GM21367 (cell line): ENCODE measurements at regions not wholly inside any gene's neighbourhood (a gene's known extent, or its start where the extent isn't known, plus 50 kb on each side); places are given as distances from the start of the nearest gene placed in this dataset.
"Not testable (repeated sequence)": the region's sequence is repeated elsewhere in the genome, so short reads cannot be mapped to it uniquely, and the experiment has no call there.

Experiments
- ATAC-seq: cut with Tn5 transposase; IDR thresholded peaks from one replicate; pipeline ENCODE4 v1.9.1; 2021; ENCODE audit not compliant: unreplicated experiment

DNA sequence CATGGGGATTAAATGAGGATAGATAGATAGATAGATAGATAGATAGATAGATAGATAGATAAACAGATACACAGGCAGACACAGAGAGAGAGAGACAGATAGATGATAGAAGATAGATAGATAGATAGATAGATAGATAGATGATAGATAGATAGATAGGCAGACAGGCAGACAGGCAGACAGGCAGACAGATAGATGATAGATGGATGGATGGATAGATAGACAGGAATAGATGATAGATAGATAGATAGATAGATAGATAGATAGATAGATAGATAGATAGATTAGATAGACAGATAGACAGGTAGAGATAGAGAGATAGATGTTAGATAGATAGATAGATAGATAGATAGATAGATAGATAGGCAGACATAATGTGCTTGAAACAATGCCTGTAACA, 137.3 kb downstream of the MED10 start:
- ATAC-seq, result not testable (repeated sequence)

DNA sequence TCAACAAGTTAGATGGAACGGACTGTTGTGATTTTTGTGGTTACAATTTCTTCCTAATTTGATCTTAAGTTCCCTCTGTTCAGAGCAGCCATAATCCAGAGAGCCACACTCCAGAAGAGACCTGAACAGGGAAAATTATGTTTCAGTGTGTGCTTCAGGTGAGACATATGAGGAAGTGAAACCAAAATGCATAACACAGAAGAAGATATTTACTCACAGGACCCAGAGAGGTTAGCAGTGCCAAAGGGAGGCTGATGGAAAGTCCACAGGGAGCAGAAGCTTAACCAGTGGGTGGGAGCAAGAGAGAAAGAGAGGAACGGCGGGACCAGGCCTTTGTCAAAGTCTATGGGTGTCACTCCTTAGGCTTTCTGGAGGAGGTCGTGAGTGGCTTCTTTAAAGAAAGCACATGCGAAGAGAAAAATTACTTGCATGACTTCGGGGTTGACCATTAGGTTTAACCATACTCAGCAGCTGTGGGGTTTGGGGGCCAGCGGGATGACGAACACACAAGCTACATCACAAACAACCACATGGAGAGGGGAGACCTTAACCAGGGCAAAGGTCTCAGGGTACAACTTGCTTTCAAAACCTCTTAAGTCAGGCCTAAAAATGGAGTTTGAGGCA, 141.4 kb downstream of the MED10 start:
- peak; percentile 90 for ATAC-seq

DNA sequence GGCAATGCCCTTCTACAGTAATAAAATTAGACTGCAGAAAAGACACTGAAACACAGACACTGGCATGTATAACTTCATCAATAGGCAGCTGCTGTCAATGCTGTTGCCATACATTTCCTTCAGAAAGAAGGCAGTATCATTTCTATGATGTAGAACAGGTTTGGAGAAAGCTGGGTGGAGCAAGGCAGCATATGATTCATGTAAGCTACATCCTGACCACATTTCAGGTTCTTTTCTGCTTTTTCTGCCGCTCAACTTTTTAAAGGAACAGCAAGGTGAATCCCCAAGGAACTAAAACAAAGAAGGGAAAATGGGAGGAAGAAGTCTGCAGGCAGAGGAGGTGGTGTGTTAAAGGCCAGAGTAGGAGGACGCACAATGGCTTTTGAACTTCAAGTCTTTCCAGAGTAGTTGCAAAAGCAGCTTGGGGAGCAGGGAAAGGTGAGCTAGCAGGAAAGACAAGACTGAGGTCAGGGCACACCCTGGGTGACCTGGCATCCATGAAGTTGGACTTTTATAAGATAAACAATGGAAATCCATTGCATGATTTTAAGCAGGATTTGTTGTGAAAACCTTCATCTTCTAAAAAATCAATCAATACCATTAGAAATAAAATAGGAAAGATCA, 142.1 kb downstream of the MED10 start:
- no peak for ATAC-seq

DNA sequence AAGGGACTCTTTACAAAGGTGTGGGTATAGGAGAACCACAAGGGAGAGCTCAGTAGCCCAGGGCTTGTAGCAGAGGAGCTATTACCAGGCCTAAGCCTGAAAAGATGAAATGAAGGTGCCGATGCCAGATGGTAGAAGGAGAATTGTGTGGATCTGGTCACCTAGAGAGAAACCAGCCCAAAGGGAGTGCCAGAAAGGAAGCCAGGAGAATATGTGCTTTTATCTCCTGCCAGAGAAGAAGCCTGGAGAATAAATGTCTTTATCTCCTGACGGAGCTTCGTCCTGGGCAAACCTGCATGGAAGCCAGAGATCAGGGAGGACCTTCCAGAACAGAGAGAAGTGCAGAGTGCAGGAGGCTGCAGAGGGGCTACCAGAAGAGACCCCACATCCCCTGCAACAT, 142.6 kb downstream of the MED10 start:
- ATAC-seq, result no peak

DNA sequence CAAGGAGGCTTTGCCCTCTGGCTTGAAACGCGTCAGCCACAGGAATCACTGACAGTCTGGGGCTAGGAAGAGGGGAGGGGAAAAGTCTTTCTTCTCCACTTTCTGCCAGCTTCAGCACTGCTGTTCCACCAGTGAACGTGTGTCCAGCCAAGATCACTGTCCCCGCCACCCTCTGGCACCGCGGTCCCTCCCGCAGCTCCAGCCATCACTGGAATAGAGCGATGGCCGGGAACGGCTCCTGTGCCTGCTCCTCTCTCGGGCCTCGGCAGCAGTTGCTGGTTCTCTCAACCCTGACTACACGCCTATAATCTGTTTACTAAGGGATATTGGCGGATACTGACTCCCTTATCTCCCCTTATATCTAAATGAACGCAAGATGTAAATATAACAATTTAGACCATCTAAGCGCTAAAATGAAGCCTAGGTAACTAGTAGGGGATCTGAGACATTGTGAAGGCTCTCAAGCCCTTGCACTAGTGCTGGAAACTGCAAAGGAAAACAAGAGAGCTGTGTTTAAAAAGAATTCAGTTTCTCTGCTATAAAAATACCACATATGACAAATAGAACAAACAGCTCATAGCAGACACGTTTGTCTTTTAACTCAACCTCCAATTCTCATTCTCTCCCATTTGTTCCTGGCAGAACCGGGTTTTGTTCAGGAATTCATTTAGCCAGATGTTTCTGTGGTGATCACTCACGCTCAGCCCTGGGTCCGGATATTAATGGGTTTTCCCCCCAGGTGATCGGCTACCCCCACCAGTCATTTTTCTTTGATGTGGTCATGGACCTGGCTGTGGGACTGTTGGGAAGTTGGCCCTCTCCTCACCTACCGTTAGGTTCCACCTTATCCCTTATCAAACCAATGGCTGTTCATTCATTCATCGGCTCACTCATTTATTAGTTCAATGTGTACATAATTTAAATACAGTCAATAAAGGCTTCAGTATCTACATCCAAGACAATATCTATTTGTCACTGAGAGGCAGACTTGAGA, 149.8 kb downstream of the MED10 start:
- no peak for ATAC-seq

DNA sequence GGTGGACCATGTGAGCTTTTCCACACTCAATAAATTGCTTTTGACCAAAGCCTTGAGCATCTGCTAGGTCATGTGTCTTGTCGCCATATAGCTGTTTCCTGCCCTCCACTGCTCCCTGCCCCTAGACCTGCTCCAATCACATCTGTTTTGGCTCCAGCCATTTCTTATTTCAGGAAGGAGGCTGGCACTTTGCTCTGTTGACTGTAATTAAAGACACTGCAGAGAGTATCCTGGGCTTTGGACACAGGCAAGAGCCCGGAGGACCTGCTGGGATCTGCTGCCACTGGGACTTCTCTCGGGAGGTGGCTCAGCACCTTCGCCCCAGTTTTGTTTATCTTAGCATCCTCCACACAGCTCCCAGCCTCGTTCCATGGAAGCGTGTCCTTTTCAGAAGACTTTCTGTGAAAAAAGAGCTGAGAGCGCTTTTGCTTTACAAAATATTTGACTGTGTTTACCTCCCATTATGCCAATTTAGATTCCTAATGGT, 153.2 kb downstream of the MED10 start:
- ATAC-seq, result no peak

DNA sequence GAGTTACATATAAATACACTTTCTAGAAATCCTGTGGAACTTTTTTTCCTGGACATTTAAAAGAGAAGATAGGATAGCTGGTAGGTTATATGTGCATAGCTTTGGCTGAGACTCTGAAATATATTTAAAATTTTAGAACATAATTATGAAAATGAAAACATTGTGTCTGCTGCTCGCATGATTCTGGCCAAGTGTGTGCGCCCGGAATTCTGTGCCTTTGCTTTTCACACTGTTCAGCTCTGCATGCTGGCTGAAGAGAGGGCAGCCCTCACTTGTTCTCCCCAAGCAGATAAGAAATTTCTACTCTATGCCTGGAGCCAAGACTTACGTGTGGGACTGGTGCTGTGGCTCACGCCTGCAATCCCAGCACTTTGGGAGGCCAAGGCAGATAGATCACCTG, 153.9 kb downstream of the MED10 start:
- ATAC-seq, result no peak

DNA sequence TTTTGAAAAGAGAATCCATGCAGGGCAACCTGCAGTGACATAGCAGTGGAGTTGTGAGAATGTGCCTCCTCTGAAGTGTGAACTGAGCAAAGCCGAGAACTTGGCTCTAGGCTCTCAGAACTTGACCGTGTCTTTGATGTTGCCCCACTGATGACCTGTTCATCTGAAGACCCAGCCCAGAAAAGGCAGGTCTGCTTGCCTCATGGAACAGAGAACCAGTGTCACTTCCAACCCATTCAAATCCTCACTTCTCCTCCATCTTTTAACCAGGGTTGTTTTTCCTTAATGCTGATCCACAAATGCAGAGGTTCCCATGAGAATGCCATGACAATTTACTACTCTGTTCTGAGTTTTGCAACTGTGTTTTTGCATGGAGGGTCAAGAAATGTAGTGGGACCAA, 155.4 kb downstream of the MED10 start:
- ATAC-seq, result no peak

DNA sequence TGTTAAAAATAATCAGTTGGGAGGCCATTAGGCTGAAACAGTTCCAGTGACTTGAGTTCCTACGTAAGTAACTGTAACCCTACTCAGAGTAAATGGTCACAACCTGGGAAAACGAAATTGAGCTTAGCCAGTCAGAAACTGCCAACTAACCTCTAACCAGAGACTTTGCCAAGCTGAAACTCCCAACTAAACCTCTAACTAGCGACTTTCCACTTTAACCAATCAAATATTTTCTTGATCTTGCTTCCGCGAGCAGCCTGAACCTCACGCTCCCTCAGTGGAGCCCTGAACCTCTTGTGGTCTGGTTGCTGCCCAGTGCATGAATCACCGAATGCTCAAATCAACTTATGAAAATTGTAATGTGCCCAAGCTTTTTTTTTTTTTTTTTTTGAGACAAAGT, 156.2 kb downstream of the MED10 start:
- ATAC-seq, result no peak

DNA sequence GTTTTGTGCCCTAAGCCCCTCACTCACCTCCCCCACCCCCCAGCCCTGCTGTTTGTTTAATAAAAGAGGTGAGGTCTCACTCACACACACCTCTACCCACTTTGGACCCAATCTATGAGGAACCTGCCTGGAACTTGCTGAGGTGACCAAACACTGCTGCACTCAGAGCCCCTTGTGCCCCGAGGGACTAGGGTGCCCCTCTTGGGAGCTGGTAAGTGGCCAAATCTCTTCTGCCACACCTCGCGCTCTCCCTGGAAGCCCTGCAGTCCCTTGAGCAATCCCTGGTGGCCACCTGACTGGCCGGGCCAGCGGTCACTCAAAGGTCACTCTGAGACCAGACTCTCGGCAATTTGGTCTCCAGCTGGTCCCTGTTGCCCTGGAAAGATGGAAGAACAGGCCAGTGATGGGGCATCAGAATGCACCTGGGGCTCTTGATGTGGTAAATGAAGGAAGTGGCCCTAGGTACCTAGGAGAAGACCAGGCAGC, 157.2 kb downstream of the MED10 start:
- no peak for ATAC-seq

DNA sequence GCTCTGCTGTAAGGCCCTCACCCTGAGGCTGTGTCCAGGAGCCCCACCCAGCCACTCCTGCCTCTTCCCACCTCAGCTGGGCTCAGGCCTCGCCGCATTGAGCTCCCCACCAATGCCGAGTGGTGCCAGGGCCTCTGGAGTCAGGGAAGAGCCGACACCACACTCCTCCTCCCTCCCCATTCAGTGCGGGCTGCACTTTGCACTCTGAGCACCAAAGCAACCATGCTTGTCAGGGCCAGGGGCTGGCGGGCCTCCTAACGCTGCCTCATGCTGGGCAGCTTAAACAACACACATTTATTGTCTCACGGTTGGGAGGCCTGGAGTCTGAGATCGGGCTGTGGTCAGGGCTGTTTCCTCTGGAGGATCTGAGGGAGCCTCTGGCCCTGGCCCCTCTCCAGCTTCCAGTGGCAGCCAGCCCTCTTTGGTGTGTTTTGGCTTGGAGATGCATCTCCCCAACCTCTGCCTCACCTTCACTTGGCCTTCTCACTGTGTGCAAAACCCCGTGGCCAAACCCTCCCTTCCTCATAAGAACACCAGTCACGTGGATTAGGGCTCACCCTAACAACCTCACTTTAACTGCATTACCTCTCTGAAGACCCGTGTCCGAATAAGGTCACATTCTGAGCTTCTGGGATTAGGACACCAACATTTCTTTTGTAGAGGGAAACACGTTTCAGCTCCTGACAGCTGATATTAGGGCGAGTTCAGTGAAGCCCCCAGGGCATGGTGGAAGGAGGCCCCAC, 157.8 kb downstream of the MED10 start:
- ATAC-seq, result no peak

DNA sequence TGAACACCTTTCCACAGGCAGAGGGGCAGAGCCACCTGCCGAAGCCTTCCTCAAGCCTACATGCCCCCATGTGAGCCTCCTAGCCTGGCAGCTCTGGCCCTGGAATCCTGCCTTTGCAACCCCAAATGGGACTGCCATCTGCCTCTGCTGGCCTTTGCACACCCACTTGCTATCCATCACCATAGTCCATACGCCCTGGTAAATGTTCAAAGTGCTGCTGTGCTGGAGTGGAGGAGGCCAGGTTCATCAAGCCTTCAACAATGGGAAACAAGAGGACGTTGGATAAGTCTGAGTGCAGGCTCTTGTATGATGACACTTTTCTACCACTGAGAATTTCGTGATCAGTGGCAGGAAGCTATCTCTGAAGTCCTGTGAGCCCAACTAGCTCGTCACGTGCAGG, 159.8 kb downstream of the MED10 start:
- no peak for ATAC-seq

DNA sequence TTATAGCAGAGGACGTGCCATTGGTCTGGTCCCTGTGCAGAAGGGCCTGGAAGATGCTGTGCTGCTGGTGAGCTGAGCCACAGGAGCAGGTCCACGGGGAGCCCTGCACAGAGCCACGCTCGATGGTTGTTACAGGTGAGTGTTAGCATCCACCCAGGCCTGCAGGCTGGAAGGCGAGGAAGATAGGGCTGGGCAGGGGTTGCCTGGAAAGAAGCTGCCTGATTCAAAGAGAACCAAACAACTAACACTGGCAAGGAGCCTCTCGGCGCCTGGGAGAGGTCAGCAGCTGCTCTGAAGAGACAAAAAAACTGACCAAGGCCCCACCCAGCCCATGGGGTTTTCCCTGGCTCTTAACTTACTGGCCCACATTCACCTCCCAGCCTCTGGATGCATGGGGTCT, 160.2 kb downstream of the MED10 start:
- ATAC-seq, result no peak

DNA sequence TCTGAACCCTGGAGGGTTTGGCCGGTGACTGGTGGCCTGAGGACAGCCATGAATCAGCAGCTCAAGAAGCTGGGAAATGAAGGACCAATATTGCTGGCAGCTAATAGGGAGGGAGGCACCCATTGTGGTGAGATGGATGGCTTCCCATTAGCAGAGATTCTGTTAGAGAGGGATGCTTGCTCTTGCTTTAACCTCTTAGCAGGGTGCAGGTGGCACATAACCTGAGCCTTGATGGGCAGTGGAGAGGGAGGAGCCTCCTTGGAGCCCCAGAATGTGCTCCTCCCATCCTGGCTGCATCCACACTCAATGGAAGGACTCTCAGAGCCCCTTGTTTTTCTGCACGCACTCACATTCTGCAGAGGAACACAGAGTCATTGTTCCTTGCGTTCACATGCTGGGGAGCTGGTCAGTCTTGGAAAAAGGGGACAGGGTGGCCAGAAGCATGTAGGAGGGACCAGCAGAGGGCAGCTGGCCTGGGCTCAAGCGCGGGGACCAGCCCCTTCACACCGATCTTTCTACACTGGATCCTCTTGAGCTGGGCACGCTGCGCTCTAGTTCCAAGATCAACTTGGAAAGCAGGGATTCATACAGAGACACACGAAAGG, 161.8 kb downstream of the MED10 start:
- no peak for ATAC-seq

DNA sequence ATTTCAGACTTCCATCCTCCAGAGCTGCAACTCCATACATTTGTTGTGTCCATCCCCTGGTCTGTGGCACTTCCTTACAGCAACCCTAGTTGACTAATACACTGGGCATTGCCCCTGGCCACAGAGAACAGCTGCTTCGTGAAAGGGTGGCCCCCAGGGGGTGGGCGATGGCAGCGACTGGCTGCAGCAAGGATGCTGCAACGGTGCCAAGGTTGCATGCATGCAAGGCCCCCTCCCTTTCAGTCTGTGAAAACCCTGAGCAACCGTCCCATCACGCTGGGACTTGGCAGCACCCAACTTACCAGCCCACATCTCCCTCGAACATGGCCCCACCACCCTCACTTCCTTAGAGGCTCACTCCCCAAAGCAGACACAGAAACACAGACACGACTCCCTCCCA, 162.5 kb downstream of the MED10 start:
- no peak for ATAC-seq

DNA sequence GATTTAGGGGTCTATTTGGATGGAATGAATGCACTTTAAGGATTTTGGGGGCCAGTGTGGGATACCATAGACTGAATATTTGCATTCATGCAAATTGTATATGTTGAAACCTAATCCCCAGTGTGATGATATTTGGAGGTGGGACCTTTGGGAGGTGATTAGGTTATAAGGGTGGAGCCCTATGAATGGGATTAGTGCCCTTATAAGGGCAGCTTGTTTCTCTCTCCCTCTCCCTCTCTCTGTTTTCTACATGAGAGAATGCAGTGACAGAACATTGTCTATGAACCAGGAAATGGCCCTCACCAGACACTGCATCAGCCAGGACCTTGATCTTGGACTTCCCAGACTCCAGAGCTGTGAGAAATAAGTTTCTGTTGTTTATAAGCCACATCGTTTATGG, 166.1 kb downstream of the MED10 start:
- ATAC-seq, result no peak

DNA sequence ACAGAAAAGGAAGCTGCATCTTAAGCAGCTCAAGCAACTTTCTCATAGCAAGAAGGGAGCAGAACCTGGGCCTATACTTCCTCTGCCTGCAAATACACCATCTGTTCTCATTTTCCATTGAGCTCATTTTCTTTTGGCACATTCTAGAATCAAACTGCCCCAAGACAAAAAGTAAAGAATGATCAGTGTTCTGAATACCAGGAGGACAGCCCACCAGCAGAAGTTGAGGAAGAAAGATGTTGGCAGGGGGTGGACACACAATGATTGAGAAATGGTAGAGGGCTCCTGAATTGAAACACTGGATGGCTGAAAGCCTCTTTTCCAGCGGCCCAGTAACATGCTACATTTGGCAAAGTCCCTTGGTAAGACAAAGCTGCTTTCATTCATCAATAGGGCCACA, 171.8 kb downstream of the MED10 start:
- no peak for ATAC-seq

DNA sequence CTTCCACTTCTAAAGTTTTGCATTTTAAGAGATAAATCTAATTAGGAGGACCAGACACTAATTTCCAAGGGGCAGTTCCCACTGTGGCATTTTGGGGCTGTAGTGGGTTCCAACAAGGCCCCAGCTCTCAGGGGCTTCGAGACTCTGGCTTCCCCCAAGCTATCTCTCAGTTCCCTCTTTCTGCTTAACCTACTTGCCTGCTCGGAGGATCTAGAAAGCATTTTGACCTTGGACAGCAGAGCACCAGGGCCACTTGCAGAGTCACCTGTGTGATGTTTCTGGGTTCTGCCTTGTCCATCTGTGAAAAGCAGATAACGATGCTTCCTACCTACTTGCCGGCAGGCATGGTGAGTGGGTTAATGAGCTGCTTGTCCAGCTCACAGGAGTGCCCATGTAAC, 175.4 kb downstream of the MED10 start:
- ATAC-seq, result no peak

DNA sequence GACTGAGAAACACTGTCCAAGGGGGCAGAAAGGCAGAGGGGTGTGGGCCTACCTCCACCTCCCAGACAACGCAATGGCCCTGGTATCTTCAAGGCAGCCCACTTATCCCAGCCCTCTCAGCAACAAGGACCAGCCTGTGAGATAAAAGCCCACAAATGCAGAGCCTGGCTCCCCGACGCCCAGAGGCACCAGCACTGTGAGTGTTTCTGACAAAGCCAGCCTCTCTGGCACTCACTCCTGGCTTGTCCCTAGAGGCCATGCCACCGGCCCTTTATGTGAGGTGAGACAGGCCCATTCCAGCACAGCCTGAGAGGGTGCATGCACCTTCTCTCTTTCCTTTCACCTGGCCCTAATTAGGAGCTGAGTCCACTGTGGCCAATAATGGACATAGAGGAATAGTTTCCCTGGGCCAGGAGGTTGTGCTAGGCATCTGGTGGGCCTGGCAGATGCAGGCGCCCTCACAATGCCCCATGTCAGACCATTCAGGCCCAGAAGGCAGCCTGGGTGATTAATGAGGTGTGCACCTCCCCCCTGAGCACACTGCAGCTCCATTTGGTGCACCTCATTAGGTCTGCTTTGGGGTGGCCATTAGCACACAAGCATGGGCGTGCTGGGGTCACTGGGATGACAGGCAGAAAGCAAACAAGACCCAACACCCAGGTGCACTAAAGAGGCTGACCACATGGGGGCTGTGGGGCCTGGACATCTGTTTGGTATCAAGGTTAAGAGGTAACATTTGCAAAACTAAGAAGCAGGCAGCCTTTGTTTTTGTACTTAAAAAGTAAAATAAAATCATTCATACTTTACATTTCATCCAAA, 176.0 kb downstream of the MED10 start:
- no peak for ATAC-seq

DNA sequence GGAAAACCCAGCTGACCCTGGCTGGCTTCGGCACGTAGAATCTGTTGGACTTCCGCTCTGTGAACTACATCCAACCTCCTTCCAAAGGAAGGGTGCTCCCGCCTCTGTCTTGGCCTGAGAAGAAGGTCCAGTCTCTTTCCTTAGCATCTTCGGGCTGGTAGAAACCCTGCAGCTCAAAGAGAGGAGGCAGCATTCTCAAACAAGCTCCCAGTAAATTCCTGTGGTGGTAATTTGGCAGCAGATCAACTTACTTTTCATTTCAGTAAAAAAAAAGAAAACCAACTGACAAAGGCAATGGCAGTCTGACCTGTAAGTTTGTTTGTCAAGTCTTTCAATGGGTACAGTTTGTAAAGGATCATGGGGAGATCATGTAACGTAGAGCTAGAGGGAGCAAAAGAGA, 176.7 kb downstream of the MED10 start:
- no peak for ATAC-seq
